ENCODE measurements at regions not wholly inside any gene's neighbourhood (a gene's known extent, or its start where the extent isn't known, plus 50 kb on each side); places are given as distances from the start of the nearest gene placed in this dataset.

- Histone ChIP-seq H3K4me2 (ENCODE audit: low read length) (no peak overlapping the region), H3K9me2 (ENCODE audit: insufficient read depth) (no peaks in the 10 kb centered on the region), H3K27me3 (ENCODE audit: insufficient read depth, low read length) (0 out of 2 replicates have a peak, but pooled peaks cover 5% of the 10 kb centered on the region), H3K4me3 (replicated peaks in 1 of 2; ENCODE audit: low read depth in 1 of 2, low read length in 2 of 2) (no peak overlapping the region), H3K4me1 (ENCODE audit: control insufficient read depth in 1 of 2, insufficient read depth in 2 of 2, low read length in 2 of 2) (no peaks in the 10 kb centered on the region), H3K27ac (ENCODE audit: low read depth, low read length) (no peak overlapping the region), H3K9ac (ENCODE audit: low read length) (no peak overlapping the region), H3K9me3 (ENCODE audit: control insufficient read depth in 1 of 2, insufficient read depth in 1 of 2, low read depth in 1 of 2, low read length in 2 of 2) (no peaks in the 10 kb centered on the region), H4K20me1 (ENCODE audit: insufficient read depth) (0 out of 2 replicates have a peak, but pooled peaks cover 3% of the 10 kb centered on the region), H3K36me3 (ENCODE audit: control insufficient read depth in 1 of 2, insufficient read depth in 2 of 2, low read length in 2 of 2) (no peaks in the 10 kb centered on the region), H2AFZ (ENCODE audit: low read depth, low read length, poor library complexity, severe bottlenecking) (no peak overlapping the region), H3K79me2 (ENCODE audit: insufficient read depth, low read length) (no peaks in the 10 kb centered on the region)
- ATAC-seq: no peak
- ChIA-PET RAD21 (ENCODE audit: low non-redundant PET in 1 of 2, low total read pairs in 2 of 2, uncharacterized antibody in 2 of 2, unreplicated experiment in 2 of 2) (no interaction called here), CTCF (no interaction called here), POLR2A (no interaction called here)
- intact Hi-C loops (cut with micrococcal nuclease): no loop called here
- TF ChIP-seq SRF (IDR thresholded peaks at IDR 0.05; ENCODE audit: low read depth) (no peak), ZBTB33 (IDR thresholded peaks at IDR 0.05; ENCODE audit: extremely low read depth, insufficient replicate concordance, low read length) (no peak), SP1 (IDR thresholded peaks at IDR 0.05; ENCODE audit: low read depth) (no peak), FOSL1 (IDR thresholded peaks at IDR 0.05; ENCODE audit: low read depth) (no peak), REST (IDR thresholded peaks at IDR 0.05; ENCODE audit: low read depth) (no peak), CTCF (IDR thresholded peaks at IDR 0.05 in 2 of 3, conservative IDR thresholded peaks at IDR 0.05 in 1 of 3; ENCODE audit: borderline replicate concordance in 1 of 3, insufficient read depth in 1 of 3, low read depth in 2 of 3, low read length in 2 of 3) (no peak), ATF3 (IDR thresholded peaks at IDR 0.05) (no peak), RAD21 (IDR thresholded peaks at IDR 0.05; ENCODE audit: low read depth) (no peak), ZFX (IDR thresholded peaks at IDR 0.05) (no peak), CBX3 (IDR thresholded peaks at IDR 0.05; ENCODE audit: low read depth) (no peak), JUND (IDR thresholded peaks at IDR 0.05) (no peak), EZH2 (IDR thresholded peaks at IDR 0.05) (no peak), TCF7L2 (IDR thresholded peaks at IDR 0.05; ENCODE audit: borderline replicate concordance, extremely low read depth, insufficient read depth, insufficient read length) (no peak), POLR2AphosphoS5 (IDR thresholded peaks at IDR 0.05; ENCODE audit: low read depth, low read length) (no peak), EZH2phosphoT487 (IDR thresholded peaks at IDR 0.05; ENCODE audit: borderline replicate concordance) (no peak), EGR1 (IDR thresholded peaks at IDR 0.05; ENCODE audit: low read depth) (no peak)
- DNase-seq (ENCODE audit: low read depth, low spot score): no peak
- no TSS peak for BruUV-seq (replicated peaks)
These were observed 558.7 kb upstream of the MMS22L start for GRCh38 chr6:97841763-97842162.

Measured in HCT116 (cell line).